Osteoblast (primary cell): ENCODE measurements at regions not wholly inside any gene's neighbourhood (a gene's known extent, or its start where the extent isn't known, plus 50 kb on each side); places are given as distances from the start of the nearest gene placed in this dataset.
A peak's percentile ranks its signal among the peaks of the same experiment; 100 is the strongest.

Experiments
- DNase-seq: peaks from one replicate; pipeline ENCODE4 v3.0.0; 2011; ENCODE audit warnings: low spot score, mixed read lengths; ENCODE audit not compliant: insufficient read length; ENCODE audit errors: missing footprints
- H2AFZ ChIP-seq: 2 replicates; pipeline ENCODE4 v1.6.0; 2011; ENCODE audit warnings: mild to moderate bottlenecking, low read length
- H3K27ac ChIP-seq: 2 replicates; pipeline ENCODE4 v1.5.1; 2011; ENCODE audit warnings: mild to moderate bottlenecking, low read depth, low read length, moderate library complexity
- H3K27me3 ChIP-seq: 2 replicates; pipeline ENCODE4 v1.6.0; 2012; ENCODE audit warnings: mild to moderate bottlenecking, control low read depth, inconsistent platforms, low read length, moderate library complexity; ENCODE audit not compliant: insufficient read depth
- H3K36me3 ChIP-seq: 2 replicates; pipeline ENCODE4 v1.5.1; 2011; ENCODE audit warnings: mild to moderate bottlenecking, low read length, control low read depth, moderate library complexity; ENCODE audit not compliant: insufficient read depth
- H3K4me1 ChIP-seq: 2 replicates; pipeline ENCODE4 v1.5.1; 2011; ENCODE audit warnings: mild to moderate bottlenecking, low read length, control low read depth, moderate library complexity; ENCODE audit not compliant: insufficient read depth
- H3K4me2 ChIP-seq: 2 replicates; pipeline ENCODE4 v1.6.0; 2011; ENCODE audit warnings: mild to moderate bottlenecking, low read length; ENCODE audit not compliant: insufficient read depth
- H3K4me3 ChIP-seq: fragments of 200-600 bp; sonication (generic); 3 replicates; pipeline ENCODE4 v1.5.1; 2012; ENCODE audit warnings: mild to moderate bottlenecking, low read length, inconsistent platforms; ENCODE audit not compliant: insufficient read depth
- H3K79me2 ChIP-seq: 2 replicates; pipeline ENCODE4 v1.6.0; 2012; ENCODE audit warnings: mild to moderate bottlenecking, low read length, control low read depth, inconsistent platforms; ENCODE audit not compliant: insufficient read depth
- H3K9me3 ChIP-seq: 2 replicates; pipeline ENCODE4 v1.5.1; 2011; ENCODE audit warnings: low read depth, low read length, control low read depth
- H4K20me1 ChIP-seq: 2 replicates; pipeline ENCODE4 v1.6.0; 2012; ENCODE audit warnings: mild to moderate bottlenecking, low read length, control low read depth; ENCODE audit not compliant: insufficient read depth
- TF ChIP-seq, protein P1 (sequence below): IDR thresholded peaks from 2 replicates; pipeline ENCODE4 v1.5.1; 2011; ENCODE audit warnings: mild to moderate bottlenecking, low read depth, low read length, moderate library complexity; ENCODE audit errors: extremely low read depth

- DNase-seq: peak; percentile 43
- H4K20me1 ChIP-seq: no peaks in the 10 kb centered on the region
- TF ChIP-seq, protein P1, sequence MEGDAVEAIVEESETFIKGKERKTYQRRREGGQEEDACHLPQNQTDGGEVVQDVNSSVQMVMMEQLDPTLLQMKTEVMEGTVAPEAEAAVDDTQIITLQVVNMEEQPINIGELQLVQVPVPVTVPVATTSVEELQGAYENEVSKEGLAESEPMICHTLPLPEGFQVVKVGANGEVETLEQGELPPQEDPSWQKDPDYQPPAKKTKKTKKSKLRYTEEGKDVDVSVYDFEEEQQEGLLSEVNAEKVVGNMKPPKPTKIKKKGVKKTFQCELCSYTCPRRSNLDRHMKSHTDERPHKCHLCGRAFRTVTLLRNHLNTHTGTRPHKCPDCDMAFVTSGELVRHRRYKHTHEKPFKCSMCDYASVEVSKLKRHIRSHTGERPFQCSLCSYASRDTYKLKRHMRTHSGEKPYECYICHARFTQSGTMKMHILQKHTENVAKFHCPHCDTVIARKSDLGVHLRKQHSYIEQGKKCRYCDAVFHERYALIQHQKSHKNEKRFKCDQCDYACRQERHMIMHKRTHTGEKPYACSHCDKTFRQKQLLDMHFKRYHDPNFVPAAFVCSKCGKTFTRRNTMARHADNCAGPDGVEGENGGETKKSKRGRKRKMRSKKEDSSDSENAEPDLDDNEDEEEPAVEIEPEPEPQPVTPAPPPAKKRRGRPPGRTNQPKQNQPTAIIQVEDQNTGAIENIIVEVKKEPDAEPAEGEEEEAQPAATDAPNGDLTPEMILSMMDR: no peak
These were observed 139.6 kb upstream of the EEPD1 start for GRCh38 chr7:36013246-36014014.

DNA sequence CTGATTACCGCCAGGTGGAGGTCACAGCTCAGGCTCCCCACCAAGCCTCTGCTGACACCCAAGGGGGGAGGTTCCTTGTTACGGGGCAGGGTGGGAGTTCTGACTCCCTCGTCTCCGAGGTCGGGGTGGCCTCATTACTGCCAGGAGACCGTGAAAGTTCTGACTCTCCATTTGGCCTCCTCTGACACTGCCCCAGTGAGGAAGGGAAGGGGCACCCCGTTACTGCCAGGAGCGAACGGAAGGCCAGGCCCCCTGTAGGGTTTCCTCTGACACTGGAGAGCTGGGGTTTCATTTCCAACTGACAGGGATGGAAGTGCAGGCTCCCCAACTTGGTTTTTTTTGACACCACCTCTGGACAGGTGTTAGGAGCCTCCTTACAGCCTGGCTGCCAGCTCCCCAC lies 138.1 kb upstream of the EEPD1 start:
- Histone ChIP-seq H3K4me1 (peaks cover 12% of the 10 kb centered on the region), H3K4me2 (no peak overlapping the region), H3K27me3 (no peaks in the 10 kb centered on the region), H4K20me1 (no peaks in the 10 kb centered on the region), H3K36me3 (no peaks in the 10 kb centered on the region), H3K79me2 (no peaks in the 10 kb centered on the region), H3K9me3 (no peaks in the 10 kb centered on the region), H3K27ac (no peak overlapping the region), H2AFZ (no peak overlapping the region), H3K4me3 (no peak overlapping the region)
- no peak for DNase-seq
- TF ChIP-seq, protein P1: no peak

More at GRCh38 chr7:36013246-36014014, 139.6 kb upstream of the EEPD1 start:
- Histone ChIP-seq H3K27me3 (no peaks in the 10 kb centered on the region), H3K9me3 (no peaks in the 10 kb centered on the region), H3K4me3 (no peak overlapping the region), H3K27ac (no peak overlapping the region), H3K4me2 (no peak overlapping the region), H3K79me2 (no peaks in the 10 kb centered on the region), H3K36me3 (no peaks in the 10 kb centered on the region), H2AFZ (no peak overlapping the region), H3K4me1 (peaks cover 12% of the 10 kb centered on the region)

DNA sequence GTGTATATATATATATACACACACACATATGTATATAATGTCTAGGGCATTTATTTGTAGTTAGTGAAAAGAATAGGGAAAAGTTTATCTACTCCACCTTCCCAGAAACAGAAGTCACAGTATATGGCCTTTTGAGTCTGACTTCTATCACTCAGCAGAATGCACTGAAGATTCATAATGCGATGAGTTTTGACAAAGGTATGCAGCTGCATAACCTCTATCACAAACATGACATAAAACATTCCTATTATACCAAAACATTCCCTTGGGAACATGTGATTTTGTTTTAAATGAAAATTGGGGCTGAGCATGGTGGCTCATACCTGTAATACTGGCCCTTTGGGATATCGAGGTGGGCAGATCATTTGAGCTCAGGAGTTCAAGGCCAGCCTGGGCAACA lies 137.3 kb upstream of the EEPD1 start:
- Histone ChIP-seq H3K9me3 (no peaks in the 10 kb centered on the region), H3K79me2 (no peaks in the 10 kb centered on the region), H3K4me2 (no peak overlapping the region), H4K20me1 (no peaks in the 10 kb centered on the region), H3K36me3 (no peaks in the 10 kb centered on the region), H3K4me3 (no peak overlapping the region), H2AFZ (no peak overlapping the region), H3K27me3 (no peaks in the 10 kb centered on the region), H3K27ac (no peak overlapping the region), H3K4me1 (peaks cover 12% of the 10 kb centered on the region)
- TF ChIP-seq, protein P1: no peak
- peak; percentile 78 for DNase-seq

DNA sequence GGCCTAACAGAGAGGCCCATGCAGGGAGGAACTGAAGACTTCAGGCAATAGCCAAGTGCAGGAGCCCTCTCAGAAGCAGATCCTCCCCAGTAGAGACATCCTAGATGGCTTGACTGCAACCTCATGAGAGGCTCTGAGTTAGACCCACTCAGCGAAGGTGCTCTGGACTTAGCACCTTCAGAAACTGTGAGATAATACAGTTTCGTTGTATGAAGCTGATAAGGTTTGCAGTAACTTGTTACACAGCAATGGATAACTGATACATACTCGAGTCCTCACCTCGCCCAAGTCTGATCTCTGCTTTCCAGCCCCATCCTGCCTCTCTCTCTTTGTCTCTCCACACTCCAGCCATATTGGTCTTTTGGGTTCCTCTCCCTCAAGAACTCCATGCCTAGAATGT lies 136.4 kb upstream of the EEPD1 start:
- Histone ChIP-seq H3K27ac (no peak overlapping the region), H3K79me2 (no peaks in the 10 kb centered on the region), H3K4me3 (no peak overlapping the region), H3K27me3 (no peaks in the 10 kb centered on the region), H4K20me1 (no peaks in the 10 kb centered on the region), H3K36me3 (no peaks in the 10 kb centered on the region), H3K9me3 (no peaks in the 10 kb centered on the region), H2AFZ (peak overlapping the region; percentile 18), H3K4me1 (peaks cover 12% of the 10 kb centered on the region), H3K4me2 (no peak overlapping the region)
- TF ChIP-seq, protein P1: no peak
- peak; percentile 6 for DNase-seq
